ENCODE measurements at regions not wholly inside any gene's neighbourhood (a gene's known extent, or its start where the extent isn't known, plus 50 kb on each side); places are given as distances from the start of the nearest gene placed in this dataset.

DNA sequence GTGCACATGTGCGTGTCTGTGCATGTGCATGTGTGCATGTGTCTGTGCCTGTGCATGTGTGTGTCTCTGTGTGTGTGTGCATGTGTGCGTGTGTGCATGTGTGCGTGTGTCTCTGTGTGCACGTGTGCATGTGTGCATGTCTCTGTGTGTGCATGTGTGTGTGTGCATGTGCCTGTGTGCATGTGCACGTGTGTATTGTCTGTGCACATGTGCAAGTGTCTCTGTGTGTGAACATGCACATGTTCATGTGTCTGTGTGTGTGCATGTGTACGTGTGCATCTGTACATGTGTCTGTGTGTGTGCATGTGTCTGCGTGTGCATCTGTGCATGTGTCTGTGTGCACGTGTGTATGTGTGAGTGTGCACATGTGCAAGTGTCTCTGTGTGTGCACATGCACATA is 277.3 kb downstream of the GALR1 start:
- TF ChIP-seq, protein P1, sequence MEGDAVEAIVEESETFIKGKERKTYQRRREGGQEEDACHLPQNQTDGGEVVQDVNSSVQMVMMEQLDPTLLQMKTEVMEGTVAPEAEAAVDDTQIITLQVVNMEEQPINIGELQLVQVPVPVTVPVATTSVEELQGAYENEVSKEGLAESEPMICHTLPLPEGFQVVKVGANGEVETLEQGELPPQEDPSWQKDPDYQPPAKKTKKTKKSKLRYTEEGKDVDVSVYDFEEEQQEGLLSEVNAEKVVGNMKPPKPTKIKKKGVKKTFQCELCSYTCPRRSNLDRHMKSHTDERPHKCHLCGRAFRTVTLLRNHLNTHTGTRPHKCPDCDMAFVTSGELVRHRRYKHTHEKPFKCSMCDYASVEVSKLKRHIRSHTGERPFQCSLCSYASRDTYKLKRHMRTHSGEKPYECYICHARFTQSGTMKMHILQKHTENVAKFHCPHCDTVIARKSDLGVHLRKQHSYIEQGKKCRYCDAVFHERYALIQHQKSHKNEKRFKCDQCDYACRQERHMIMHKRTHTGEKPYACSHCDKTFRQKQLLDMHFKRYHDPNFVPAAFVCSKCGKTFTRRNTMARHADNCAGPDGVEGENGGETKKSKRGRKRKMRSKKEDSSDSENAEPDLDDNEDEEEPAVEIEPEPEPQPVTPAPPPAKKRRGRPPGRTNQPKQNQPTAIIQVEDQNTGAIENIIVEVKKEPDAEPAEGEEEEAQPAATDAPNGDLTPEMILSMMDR (conservative IDR thresholded peaks at IDR 0.05 in 1 of 2, IDR thresholded peaks at IDR 0.05 in 1 of 2; ENCODE audit: low read depth in 1 of 2, low read length in 2 of 2) = no peak
- TF ChIP-seq EZH2 (IDR thresholded peaks at IDR 0.05; ENCODE audit: low read length, missing control alignments) = no peak

Data from fibroblast of lung (primary cell).